BE2C (cell line): ENCODE measurements at regions not wholly inside any gene's neighbourhood (a gene's known extent, or its start where the extent isn't known, plus 50 kb on each side); places are given as distances from the start of the nearest gene placed in this dataset.

Experiments used
- DNase-seq: peaks from one replicate; pipeline ENCODE4 v3.0.0-alpha.2; 2020
- H3K27me3 ChIP-seq: fragments of 250-450 bp; sonication (Bioruptor Pico); 2 replicates; pipeline ENCODE4 v1.5.1; 2020; ENCODE audit warnings: mild to moderate bottlenecking
- H3K36me3 ChIP-seq: fragments of 250-450 bp; sonication (Bioruptor Pico); 2 replicates; pipeline ENCODE4 v1.5.1; 2020; ENCODE audit warnings: mild to moderate bottlenecking
- H3K4me1 ChIP-seq: fragments of 250-450 bp; sonication (Bioruptor Pico); 2 replicates; pipeline ENCODE4 v1.5.1; 2020
- H3K4me3 ChIP-seq: 2 replicates; pipeline ENCODE4 v1.5.1; 2011; ENCODE audit warnings: low read depth, low read length
- H3K9me3 ChIP-seq: fragments of 250-450 bp; sonication (Bioruptor Pico); 2 replicates; pipeline ENCODE4 v1.5.1; 2020
- CTCF ChIP-seq: IDR thresholded peaks from 2 replicates; pipeline ENCODE4 v1.5.1; 2012; ENCODE audit warnings: mild to moderate bottlenecking, low read depth, low read length

GRCh38 chr11:133697603-133698180 lies 147.6 kb downstream of the SPATA19 start:
- H3K36me3 ChIP-seq, result no peaks in the 10 kb centered on the region
- H3K9me3 ChIP-seq, result no peaks in the 10 kb centered on the region
- no peak for TF ChIP-seq CTCF
- no peak overlapping the region for H3K4me3 ChIP-seq
- H3K27me3 ChIP-seq, result no peaks in the 10 kb centered on the region
- DNase-seq, result no peak
- H3K4me1 ChIP-seq, result no peaks in the 10 kb centered on the region

GRCh38 chr11:133697161-133697560 lies 148.2 kb downstream of the SPATA19 start:
- Histone ChIP-seq H3K27me3 (no peaks in the 10 kb centered on the region), H3K9me3 (no peaks in the 10 kb centered on the region), H3K4me1 (no peaks in the 10 kb centered on the region), H3K4me3 (no peak overlapping the region), H3K36me3 (no peaks in the 10 kb centered on the region)
- TF ChIP-seq CTCF, result no peak
- DNase-seq, result no peak

- TF ChIP-seq CTCF, result no peak
- Histone ChIP-seq H3K27me3 (no peaks in the 10 kb centered on the region; the same call in 1 of the 2 replicates), H3K4me1 (no peaks in the 10 kb centered on the region), H3K36me3 (no peaks in the 10 kb centered on the region), H3K4me3 (no peak overlapping the region), H3K9me3 (no peaks in the 10 kb centered on the region)
- no peak for DNase-seq
Measured at GRCh38 chr11:133695387-133695786, 149.9 kb downstream of the SPATA19 start.

- Histone ChIP-seq H3K36me3 (no peaks in the 10 kb centered on the region), H3K27me3 (no peaks in the 10 kb centered on the region; the same call in 1 of the 2 replicates), H3K4me3 (no peak overlapping the region), H3K9me3 (no peaks in the 10 kb centered on the region), H3K4me1 (no peaks in the 10 kb centered on the region)
- TF ChIP-seq CTCF, result no peak
- DNase-seq, result no peak
Measured at GRCh38 chr11:133694701-133695100, 150.6 kb downstream of the SPATA19 start.

GRCh38 chr11:133693110-133693509 lies 152.2 kb downstream of the SPATA19 start:
- Histone ChIP-seq H3K4me1 (no peaks in the 10 kb centered on the region), H3K27me3 (no peaks in the 10 kb centered on the region; the same call in 1 of the 2 replicates), H3K36me3 (no peaks in the 10 kb centered on the region), H3K4me3 (no peak overlapping the region), H3K9me3 (no peaks in the 10 kb centered on the region)
- no peak for DNase-seq
- TF ChIP-seq CTCF, result no peak

- Histone ChIP-seq H3K4me3 (no peak overlapping the region), H3K4me1 (no peaks in the 10 kb centered on the region), H3K9me3 (no peaks in the 10 kb centered on the region), H3K27me3 (no peaks in the 10 kb centered on the region; the same call in 1 of the 2 replicates), H3K36me3 (no peaks in the 10 kb centered on the region)
- no peak for DNase-seq
- TF ChIP-seq CTCF, result no peak
Measured at GRCh38 chr11:133692126-133692934, 153.0 kb downstream of the SPATA19 start.
